WTC11 (cell line): ENCODE measurements at regions not wholly inside any gene's neighbourhood (a gene's known extent, or its start where the extent isn't known, plus 50 kb on each side); places are given as distances from the start of the nearest gene placed in this dataset.
"Not testable (repeated sequence)": the region's sequence is repeated elsewhere in the genome, so short reads cannot be mapped to it uniquely, and the experiment has no call there.

ENCODE experiments used
- ATAC-seq: fragments of 200-7000 bp; cut with Tn5 transposase; 2 replicates; pipeline ENCODE4 v1.10.0; 2021; ENCODE audit warnings: mild to moderate bottlenecking, moderate library complexity
- CTCF ChIA-PET: fragments of 300-600 bp; sonication (Branson Sonifier 250); formaldehyde crosslinking; loops from one replicate; lab custom pipeline; 2021; ENCODE audit warnings: antibody characterized with exemption; lab: Charles Lee
- POLR2A ChIA-PET: fragments of 350-600 bp; sonication (Branson Sonifier 250); formaldehyde crosslinking; loops from one replicate; lab custom pipeline; 2021; ENCODE audit warnings: antibody characterized with exemption; lab: Charles Lee
- DNase-seq: peaks from one replicate; pipeline ENCODE4 v3.0.0; 2021; ENCODE audit warnings: low spot score
- H3K27ac Mint-ChIP-seq: 2 replicates; pipeline ENCODE4 v1.8.0; 2021; ENCODE audit warnings: mixed read lengths
- H3K27me3 Mint-ChIP-seq: 2 replicates; pipeline ENCODE4 v1.8.0; 2021; ENCODE audit warnings: low read depth, mild to moderate bottlenecking, moderate library complexity, mixed read lengths
- H3K36me3 Mint-ChIP-seq: 2 replicates; pipeline ENCODE4 v1.8.0; 2021; ENCODE audit warnings: mixed read lengths
- H3K4me1 Mint-ChIP-seq: 2 replicates; pipeline ENCODE4 v1.8.0; 2022; ENCODE audit warnings: mixed read lengths
- H3K4me3 Mint-ChIP-seq: 2 replicates; pipeline ENCODE4 v1.8.0; 2021; ENCODE audit warnings: mild to moderate bottlenecking, moderate library complexity, mixed read lengths
- H3K9me3 Mint-ChIP-seq: 2 replicates; pipeline ENCODE4 v1.8.0; 2021; ENCODE audit warnings: mixed read lengths
- ATF1 ChIP-seq: sonication (generic); formaldehyde crosslinking; IDR thresholded peaks from 2 replicates; pipeline ENCODE4 v1.8.1; 2023; ENCODE audit warnings: mild to moderate bottlenecking, moderate library complexity, missing genetic modification reagents
- ELF4 ChIP-seq: sonication (generic); formaldehyde crosslinking; IDR thresholded peaks from 2 replicates; pipeline ENCODE4 v1.8.1; 2022; ENCODE audit warnings: low read depth, mild to moderate bottlenecking, moderate library complexity, missing genetic modification reagents
- FOXP1 ChIP-seq: sonication (generic); formaldehyde crosslinking; IDR thresholded peaks from 2 replicates; pipeline ENCODE4 v1.8.0; 2022; ENCODE audit warnings: missing genetic modification reagents, mild to moderate bottlenecking, moderate library complexity, borderline replicate concordance
- FOXP4 ChIP-seq: sonication (generic); formaldehyde crosslinking; IDR thresholded peaks from 2 replicates; pipeline ENCODE4 v1.8.0; 2022; ENCODE audit warnings: mild to moderate bottlenecking, missing genetic modification reagents
- NFYB ChIP-seq: sonication (generic); formaldehyde crosslinking; conservative IDR thresholded peaks from 2 replicates; pipeline ENCODE4 v1.8.0; 2022; ENCODE audit warnings: low read depth, missing genetic modification reagents
- ZMAT4 ChIP-seq: fragments of 250-450 bp; sonication (Bioruptor Pico); IDR thresholded peaks from 2 replicates; pipeline ENCODE4 v1.9.0; 2021; ENCODE audit warnings: mild to moderate bottlenecking
- ZNF317 ChIP-seq: sonication (generic); formaldehyde crosslinking; IDR thresholded peaks from 2 replicates; pipeline ENCODE4 v1.8.1; 2023; ENCODE audit warnings: low read depth, mild to moderate bottlenecking, moderate library complexity, missing genetic modification reagents, borderline replicate concordance
- ZNF416 ChIP-seq: fragments of 250-450 bp; sonication (Bioruptor Pico); IDR thresholded peaks from 2 replicates; pipeline ENCODE4 v1.9.0; 2021; ENCODE audit warnings: mild to moderate bottlenecking, inconsistent platforms
- TF ChIP-seq, protein P1 (sequence below): sonication (generic); formaldehyde crosslinking; IDR thresholded peaks from 2 replicates; pipeline ENCODE4 v1.8.0; 2023; ENCODE audit warnings: missing genetic modification reagents, mild to moderate bottlenecking, borderline replicate concordance
- TF ChIP-seq, protein P2 (sequence below): sonication (generic); formaldehyde crosslinking; IDR thresholded peaks from 2 replicates; pipeline ENCODE4 v1.8.1; 2022; ENCODE audit warnings: low read depth, mild to moderate bottlenecking, moderate library complexity, missing genetic modification reagents, borderline replicate concordance

- no peak for TF ChIP-seq ZNF317 (CRISPR knock-in tag)
- TF ChIP-seq, protein P1, sequence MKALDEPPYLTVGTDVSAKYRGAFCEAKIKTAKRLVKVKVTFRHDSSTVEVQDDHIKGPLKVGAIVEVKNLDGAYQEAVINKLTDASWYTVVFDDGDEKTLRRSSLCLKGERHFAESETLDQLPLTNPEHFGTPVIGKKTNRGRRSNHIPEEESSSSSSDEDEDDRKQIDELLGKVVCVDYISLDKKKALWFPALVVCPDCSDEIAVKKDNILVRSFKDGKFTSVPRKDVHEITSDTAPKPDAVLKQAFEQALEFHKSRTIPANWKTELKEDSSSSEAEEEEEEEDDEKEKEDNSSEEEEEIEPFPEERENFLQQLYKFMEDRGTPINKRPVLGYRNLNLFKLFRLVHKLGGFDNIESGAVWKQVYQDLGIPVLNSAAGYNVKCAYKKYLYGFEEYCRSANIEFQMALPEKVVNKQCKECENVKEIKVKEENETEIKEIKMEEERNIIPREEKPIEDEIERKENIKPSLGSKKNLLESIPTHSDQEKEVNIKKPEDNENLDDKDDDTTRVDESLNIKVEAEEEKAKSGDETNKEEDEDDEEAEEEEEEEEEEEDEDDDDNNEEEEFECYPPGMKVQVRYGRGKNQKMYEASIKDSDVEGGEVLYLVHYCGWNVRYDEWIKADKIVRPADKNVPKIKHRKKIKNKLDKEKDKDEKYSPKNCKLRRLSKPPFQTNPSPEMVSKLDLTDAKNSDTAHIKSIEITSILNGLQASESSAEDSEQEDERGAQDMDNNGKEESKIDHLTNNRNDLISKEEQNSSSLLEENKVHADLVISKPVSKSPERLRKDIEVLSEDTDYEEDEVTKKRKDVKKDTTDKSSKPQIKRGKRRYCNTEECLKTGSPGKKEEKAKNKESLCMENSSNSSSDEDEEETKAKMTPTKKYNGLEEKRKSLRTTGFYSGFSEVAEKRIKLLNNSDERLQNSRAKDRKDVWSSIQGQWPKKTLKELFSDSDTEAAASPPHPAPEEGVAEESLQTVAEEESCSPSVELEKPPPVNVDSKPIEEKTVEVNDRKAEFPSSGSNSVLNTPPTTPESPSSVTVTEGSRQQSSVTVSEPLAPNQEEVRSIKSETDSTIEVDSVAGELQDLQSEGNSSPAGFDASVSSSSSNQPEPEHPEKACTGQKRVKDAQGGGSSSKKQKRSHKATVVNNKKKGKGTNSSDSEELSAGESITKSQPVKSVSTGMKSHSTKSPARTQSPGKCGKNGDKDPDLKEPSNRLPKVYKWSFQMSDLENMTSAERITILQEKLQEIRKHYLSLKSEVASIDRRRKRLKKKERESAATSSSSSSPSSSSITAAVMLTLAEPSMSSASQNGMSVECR (CRISPR knock-in tag) = no peak
- no peak for TF ChIP-seq ELF4
- no peak for TF ChIP-seq ATF1
- TF ChIP-seq FOXP1 (CRISPR knock-in tag) = no peak
- no peak for TF ChIP-seq ZNF416 (CRISPR knock-in tag)
- TF ChIP-seq ZMAT4 (CRISPR knock-in tag) = no peak
- CTCF ChIA-PET = interaction anchor here (1.9 kb wide), 1 partner anchor 171 kb away, joined by 11 read pairs; no protein-coding TSS in a partner anchor
- no peaks in the 10 kb centered on the region for H3K36me3 Mint-ChIP-seq
- H3K4me3 Mint-ChIP-seq = no peak overlapping the region
- H3K9me3 Mint-ChIP-seq = peaks cover 20% of the 10 kb centered on the region
- POLR2A ChIA-PET = no interaction called here
- DNase-seq (no peak), ATAC-seq (no peak)
- H3K27ac Mint-ChIP-seq = no peak overlapping the region
- peaks cover 3% of the 10 kb centered on the region for H3K4me1 Mint-ChIP-seq
- H3K27me3 Mint-ChIP-seq = no peaks in the 10 kb centered on the region
Measured at GRCh38 chr10:78218798-78219490, 185.3 kb downstream of the RPS24 start.

DNA sequence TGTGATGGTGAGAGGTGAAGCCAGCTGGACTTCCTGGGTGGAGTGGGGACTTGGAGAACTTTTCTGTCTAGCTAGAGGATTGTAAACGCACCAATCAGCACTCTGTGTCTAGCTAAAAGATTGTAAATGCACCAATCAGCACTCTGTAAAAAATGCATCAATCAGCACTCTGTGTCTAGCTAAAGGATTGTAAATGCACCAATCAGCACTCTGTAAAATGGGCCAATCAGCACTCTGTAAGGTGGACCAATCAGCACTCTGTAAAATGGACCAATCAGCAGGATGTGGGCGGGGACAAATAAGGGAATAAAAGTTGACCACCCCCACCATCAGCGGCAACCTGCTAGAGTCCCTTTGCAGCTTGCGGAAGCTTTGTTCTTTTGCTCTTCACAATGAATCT lies 185.9 kb downstream of the RPS24 start:
- CTCF ChIA-PET = interaction anchor here (1.9 kb wide), 1 partner anchor 172 kb away, joined by 11 read pairs; no protein-coding TSS in a partner anchor
- DNase-seq, H3K4me3 Mint-ChIP-seq, H3K4me1 Mint-ChIP-seq, POLR2A ChIA-PET, H3K36me3 Mint-ChIP-seq, ATAC-seq, H3K27me3 Mint-ChIP-seq, H3K27ac Mint-ChIP-seq: not testable (repeated sequence)
- peaks cover 20% of the 10 kb centered on the region for H3K9me3 Mint-ChIP-seq
- peak; percentile 62 for TF ChIP-seq NFYB (CRISPR knock-in tag)

DNA sequence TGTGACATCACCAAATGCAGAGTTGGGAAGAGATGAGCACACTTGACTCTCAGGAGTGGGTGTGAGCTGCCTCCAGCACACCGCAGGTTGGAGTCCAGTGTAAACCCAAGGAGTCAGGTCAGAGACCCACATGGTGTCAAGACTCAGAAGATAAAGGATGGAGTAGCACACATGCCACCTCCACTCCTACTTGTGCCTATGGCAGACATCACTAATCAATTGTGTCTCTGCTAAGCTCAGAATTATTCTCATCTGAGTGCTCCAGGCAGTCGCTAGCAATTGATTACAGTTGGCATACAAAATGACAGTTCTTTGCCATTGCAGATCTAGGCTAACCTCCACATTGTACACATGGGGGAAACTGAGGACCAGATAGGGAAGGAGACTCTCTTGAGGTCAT lies 187.1 kb downstream of the RPS24 start:
- Mint-ChIP-seq H3K27ac (no peak overlapping the region), H3K4me3 (no peak overlapping the region), H3K27me3 (no peaks in the 10 kb centered on the region), H3K36me3 (no peaks in the 10 kb centered on the region)
- DNase-seq = no peak
- ChIA-PET POLR2A (no interaction called here), CTCF (interaction anchor here (1.9 kb wide), 1 partner anchor 173 kb away, joined by 11 read pairs; no protein-coding TSS in a partner anchor)
- no peak for TF ChIP-seq FOXP4 (CRISPR knock-in tag)
- TF ChIP-seq, protein P2, sequence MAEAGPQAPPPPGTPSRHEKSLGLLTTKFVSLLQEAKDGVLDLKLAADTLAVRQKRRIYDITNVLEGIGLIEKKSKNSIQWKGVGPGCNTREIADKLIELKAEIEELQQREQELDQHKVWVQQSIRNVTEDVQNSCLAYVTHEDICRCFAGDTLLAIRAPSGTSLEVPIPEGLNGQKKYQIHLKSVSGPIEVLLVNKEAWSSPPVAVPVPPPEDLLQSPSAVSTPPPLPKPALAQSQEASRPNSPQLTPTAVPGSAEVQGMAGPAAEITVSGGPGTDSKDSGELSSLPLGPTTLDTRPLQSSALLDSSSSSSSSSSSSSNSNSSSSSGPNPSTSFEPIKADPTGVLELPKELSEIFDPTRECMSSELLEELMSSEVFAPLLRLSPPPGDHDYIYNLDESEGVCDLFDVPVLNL (CRISPR knock-in tag) = no peak
- TF ChIP-seq, all 79 proteins: peak for 0
- ATAC-seq = no peak
- peaks cover 3% of the 10 kb centered on the region for H3K4me1 Mint-ChIP-seq
- peaks cover 20% of the 10 kb centered on the region for H3K9me3 Mint-ChIP-seq
